ENCODE measurements at regions not wholly inside any gene's neighbourhood (a gene's known extent, or its start where the extent isn't known, plus 50 kb on each side); places are given as distances from the start of the nearest gene placed in this dataset.

- no peaks in the 10 kb centered on the region for H3K27me3 ChIP-seq (ENCODE audit: control insufficient read depth, extremely low read depth, insufficient read depth, low read length)
- TF ChIP-seq EZH2 (IDR thresholded peaks at IDR 0.05; ENCODE audit: low read length): no peak
- TF ChIP-seq CTCF (optimal IDR thresholded peaks at IDR 0.05 in 1 of 3, IDR thresholded peaks at IDR 0.05 in 1 of 3, conservative IDR thresholded peaks at IDR 0.05 in 1 of 3; ENCODE audit: extremely low read depth in 1 of 3, insufficient read depth in 2 of 3, low read length in 3 of 3): no peak
- H3K4me2 ChIP-seq (ENCODE audit: control insufficient read depth, extremely low read depth, insufficient read depth, low read depth, low read length): no peak overlapping the region
- no peak overlapping the region for H2AFZ ChIP-seq (ENCODE audit: control insufficient read depth, low read length)
- H3K36me3 ChIP-seq (ENCODE audit: control insufficient read depth in 2 of 2, extremely low read depth in 1 of 2, insufficient read depth in 2 of 2, low read length in 2 of 2): no peaks in the 10 kb centered on the region
- FAIRE-seq: no peak
- H3K4me1 ChIP-seq (ENCODE audit: control insufficient read depth, extremely low read depth, insufficient read depth, low read length): peaks cover 14% of the 10 kb centered on the region
- DNase-seq (ENCODE audit: low read depth, low spot score): no peak
- dilution Hi-C loops (cut with MboI; ENCODE audit: extremely low pct_ligation_motif_present, low sequenced_read_pairs): no loop called here
- H3K27ac ChIP-seq (ENCODE audit: control insufficient read depth, insufficient read depth, low read length): no peak overlapping the region
- no peaks in the 10 kb centered on the region for H3K9me3 ChIP-seq (ENCODE audit: control insufficient read depth, low read depth, low read length)
- no peaks in the 10 kb centered on the region for H3K9me1 ChIP-seq (ENCODE audit: control insufficient read depth, extremely low read depth, insufficient read depth, low read length)
- no peak overlapping the region for H3K4me3 ChIP-seq (ENCODE audit: control insufficient read depth in 2 of 3, extremely low read depth in 1 of 3, insufficient read depth in 2 of 3, low read depth in 1 of 3, low read length in 3 of 3)
- no peaks in the 10 kb centered on the region for H4K20me1 ChIP-seq (ENCODE audit: control insufficient read depth, extremely low read depth, insufficient read depth, low read length)
- no peaks in the 10 kb centered on the region for H3K79me2 ChIP-seq (ENCODE audit: control insufficient read depth, insufficient read depth, low read length)
- H3K9ac ChIP-seq (ENCODE audit: control insufficient read depth, extremely low read depth, insufficient read depth, low read length): no peak overlapping the region
These were observed 185.9 kb downstream of the NUFIP1 start for GRCh38 chr13:44803390-44803789.

GRCh38 chr13:44802491-44802890, 186.8 kb downstream of the NUFIP1 start:
- Histone ChIP-seq H3K9ac (ENCODE audit: control insufficient read depth, extremely low read depth, insufficient read depth, low read length) (no peak overlapping the region), H3K4me2 (ENCODE audit: control insufficient read depth, extremely low read depth, insufficient read depth, low read depth, low read length) (peak overlapping the region; percentile 4), H3K4me1 (ENCODE audit: control insufficient read depth, extremely low read depth, insufficient read depth, low read length) (peaks cover 14% of the 10 kb centered on the region), H3K4me3 (ENCODE audit: control insufficient read depth in 2 of 3, extremely low read depth in 1 of 3, insufficient read depth in 2 of 3, low read depth in 1 of 3, low read length in 3 of 3) (no peak overlapping the region), H3K9me1 (ENCODE audit: control insufficient read depth, extremely low read depth, insufficient read depth, low read length) (no peaks in the 10 kb centered on the region), H2AFZ (ENCODE audit: control insufficient read depth, low read length) (peak overlapping the region; percentile 11), H3K79me2 (ENCODE audit: control insufficient read depth, insufficient read depth, low read length) (no peaks in the 10 kb centered on the region), H4K20me1 (ENCODE audit: control insufficient read depth, extremely low read depth, insufficient read depth, low read length) (no peaks in the 10 kb centered on the region), H3K27ac (ENCODE audit: control insufficient read depth, insufficient read depth, low read length) (no peak overlapping the region), H3K27me3 (ENCODE audit: control insufficient read depth, extremely low read depth, insufficient read depth, low read length) (no peaks in the 10 kb centered on the region), H3K36me3 (ENCODE audit: control insufficient read depth in 2 of 2, extremely low read depth in 1 of 2, insufficient read depth in 2 of 2, low read length in 2 of 2) (no peaks in the 10 kb centered on the region), H3K9me3 (ENCODE audit: control insufficient read depth, low read depth, low read length) (no peaks in the 10 kb centered on the region)
- TF ChIP-seq CTCF (optimal IDR thresholded peaks at IDR 0.05 in 1 of 3, IDR thresholded peaks at IDR 0.05 in 1 of 3, conservative IDR thresholded peaks at IDR 0.05 in 1 of 3; ENCODE audit: extremely low read depth in 1 of 3, insufficient read depth in 2 of 3, low read length in 3 of 3) (no peak), EZH2 (IDR thresholded peaks at IDR 0.05; ENCODE audit: low read length) (no peak)
- DNase-seq (ENCODE audit: low read depth, low spot score): no peak
- dilution Hi-C loops (cut with MboI; ENCODE audit: extremely low pct_ligation_motif_present, low sequenced_read_pairs): no loop called here
- peak; percentile 63 for FAIRE-seq

Data from keratinocyte (primary cell).